GM12878 (cell line): ENCODE measurements at regions not wholly inside any gene's neighbourhood (a gene's known extent, or its start where the extent isn't known, plus 50 kb on each side); places are given as distances from the start of the nearest gene placed in this dataset.

ENCODE experiments used
- ATAC-seq: fragments of 200-7000 bp; cut with Tn5 transposase; 3 replicates; pipeline ENCODE4 v1.9.1; 2020; ENCODE audit warnings: mild to moderate bottlenecking, moderate library complexity
- BruUV-seq: library from RNA; stranded (reverse); fragments of 400-500 nt; replicated peaks from 2 replicates; lab custom pipeline; 2021; lab: Mats Ljungman, UMichigan
- CTCF ChIA-PET: fragments of 300-600 bp; sonication (Branson Sonifier 250); formaldehyde crosslinking; extraction: SDS; loops from one replicate; lab custom pipeline; 2021; ENCODE audit warnings: inconsistent platforms; lab: Yijun Ruan, JAX
- POLR2A ChIA-PET: fragments of 350-600 bp; formaldehyde crosslinking; extraction: SDS; loops from one replicate; lab custom pipeline; 2021; ENCODE audit warnings: inconsistent platforms; lab: Charles Lee
- RAD21 ChIA-PET: fragments of 300-600 bp; sonication (Branson Sonifier 250); formaldehyde crosslinking; loops from one replicate; lab custom pipeline; 2023; ENCODE audit warnings: antibody characterized with exemption; ENCODE audit not compliant: unreplicated experiment; lab: Charles Lee
- SMC1A ChIA-PET: fragments of 300-600 bp; sonication (Branson Sonifier 250); formaldehyde crosslinking; loops from one replicate; lab custom pipeline; 2023; ENCODE audit not compliant: unreplicated experiment, uncharacterized antibody; lab: Charles Lee
- DNase-seq: peaks from one replicate; pipeline ENCODE4 v3.0.0-alpha.2; 2011; ENCODE audit warnings: low read depth, low spot score
- FAIRE-seq: peaks from 3 replicates; lab custom pipeline; 2011; peaks lifted over from hg19 to GRCh38; lab: Jason Lieb, UNC
- H2AFZ ChIP-seq: 2 replicates; pipeline ENCODE4 v1.6.0; 2011; ENCODE audit warnings: low read depth, low read length, control low read depth; ENCODE audit not compliant: control insufficient read depth
- H3K27ac ChIP-seq: 2 replicates; pipeline ENCODE4 v1.5.1; 2011; ENCODE audit warnings: control low read depth; ENCODE audit not compliant: control insufficient read depth, insufficient read depth
- H3K27me3 ChIP-seq, 2 experiments: replicated peaks in 1 of 2; 2 replicates each; pipeline versions ENCODE4 v1.6.0 to v1.6.1; 2011; ENCODE audit warnings: low read length in 1 of 2; ENCODE audit not compliant: control insufficient read depth in 2 of 2, insufficient read depth in 2 of 2
- H3K36me3 ChIP-seq, 2 experiments: 2 replicates each; pipeline ENCODE4 v1.5.1; 2011; ENCODE audit warnings: low read length in 1 of 2; ENCODE audit not compliant: control insufficient read depth in 2 of 2, insufficient read depth in 2 of 2
- H3K4me1 ChIP-seq: 2 replicates; pipeline ENCODE4 v1.6.1; 2011; ENCODE audit warnings: mild to moderate bottlenecking, low read length, moderate library complexity, mixed read lengths; ENCODE audit not compliant: control insufficient read depth, insufficient read depth
- H3K4me2 ChIP-seq: 2 replicates; pipeline ENCODE4 v1.6.0; 2011; ENCODE audit warnings: control low read depth; ENCODE audit not compliant: control insufficient read depth, insufficient read depth
- H3K4me3 ChIP-seq: fragments of 200-600 bp; sonication (generic); 2 replicates; pipeline ENCODE4 v1.5.1; 2016
- H3K79me2 ChIP-seq: 2 replicates; pipeline ENCODE4 v1.6.0; 2011; ENCODE audit warnings: low read length; ENCODE audit not compliant: control insufficient read depth, insufficient read depth
- H3K9ac ChIP-seq: 2 replicates; pipeline ENCODE4 v1.8.0; 2011; ENCODE audit warnings: low read length, control low read depth, mixed read lengths; ENCODE audit not compliant: control insufficient read depth, insufficient read depth
- H3K9me3 ChIP-seq: replicated peaks from 3 replicates; pipeline ENCODE4 v1.5.1; 2011; ENCODE audit warnings: mild to moderate bottlenecking, low read length; ENCODE audit not compliant: control insufficient read depth, insufficient read depth
- H4K20me1 ChIP-seq: 2 replicates; pipeline ENCODE4 v1.6.0; 2011; ENCODE audit not compliant: control insufficient read depth, insufficient read depth
- BHLHE40 ChIP-seq, 2 experiments: fragments of 450-650 bp in 1 of 2; IDR thresholded peaks; 2 replicates each; pipeline ENCODE4 v1.6.1; 2011 to 2017; ENCODE audit warnings: low read depth in 2 of 2, borderline replicate concordance in 1 of 2, improper control_type of control experiment in 1 of 2, low read length in 1 of 2, mild to moderate bottlenecking in 1 of 2
- DPF2 ChIP-seq: fragments of 450-650 bp; IDR thresholded peaks from 2 replicates; pipeline ENCODE4 v1.6.1; 2017; ENCODE audit warnings: mild to moderate bottlenecking
- HDGF ChIP-seq: fragments of 450-650 bp; IDR thresholded peaks from 2 replicates; pipeline ENCODE4 v1.6.1; 2016; ENCODE audit warnings: antibody characterized with exemption
- LARP7 ChIP-seq: fragments of 450-650 bp; IDR thresholded peaks from 2 replicates; pipeline ENCODE4 v1.6.1; 2017; ENCODE audit warnings: mild to moderate bottlenecking
- MXI1 ChIP-seq: fragments of 150-350 bp; IDR thresholded peaks from 2 replicates; pipeline ENCODE4 v1.6.1; 2011; ENCODE audit warnings: low read depth, mild to moderate bottlenecking, inconsistent platforms, low read length, improper control_type of control experiment
- PAX8 ChIP-seq: fragments of 450-650 bp; IDR thresholded peaks from 2 replicates; pipeline ENCODE4 v1.6.1; 2017; ENCODE audit warnings: mild to moderate bottlenecking, moderate library complexity
- POLR2A ChIP-seq: IDR thresholded peaks from 2 replicates; pipeline ENCODE4 v1.6.1; 2011; ENCODE audit warnings: low read depth, mild to moderate bottlenecking, low read length
- POLR2AphosphoS5 ChIP-seq: IDR thresholded peaks from 2 replicates; pipeline ENCODE4 v1.6.1; 2011; ENCODE audit warnings: mild to moderate bottlenecking, low read length, inconsistent platforms
- SMC3 ChIP-seq: IDR thresholded peaks from 2 replicates; pipeline ENCODE4 v1.6.1; 2011; ENCODE audit warnings: low read length, improper control_type of control experiment, borderline replicate concordance
- SUZ12 ChIP-seq: fragments of 200-600 bp; sonication (generic); IDR thresholded peaks from one replicate; pipeline ENCODE4 v1.6.1; 2018; ENCODE audit warnings: antibody characterized with exemption, mild to moderate bottlenecking; ENCODE audit not compliant: unreplicated experiment
- TAF1 ChIP-seq: IDR thresholded peaks from 2 replicates; pipeline ENCODE4 v1.6.1; 2011; ENCODE audit warnings: mild to moderate bottlenecking, low read depth, low read length, borderline replicate concordance
- WGBS: methylation state at CpG from one replicate; pipeline ENCODE4 v1.1.6; 2016; ENCODE audit warnings: low lambda C conversion rate; ENCODE audit not compliant: insufficient replicate concordance, insufficient coverage; ENCODE audit errors: missing lambda C conversion rate; 5-methylcytosine and 5-hydroxymethylcytosine counted together
- in situ Hi-C: fragments of 300-500 bp; cut with MboI; formaldehyde crosslinking; loops from 9 replicates; pipeline ENCODE4 v1.14.3; 2018; ENCODE audit warnings: mixed read lengths
- intact Hi-C: fragments of 100-400 bp; cut with micrococcal nuclease; formaldehyde crosslinking; loops from one replicate; pipeline ENCODE4 v1.14.2; 2022; ENCODE audit not compliant: unreplicated experiment
- TF ChIP-seq, protein P1 (sequence below): fragments of 450-650 bp; IDR thresholded peaks from 2 replicates; pipeline ENCODE4 v1.6.1; 2017; ENCODE audit warnings: mild to moderate bottlenecking, moderate library complexity
- TF ChIP-seq, protein P2 (sequence below): IDR thresholded peaks from 2 replicates; pipeline ENCODE4 v1.6.1; 2011; ENCODE audit warnings: low read depth, mild to moderate bottlenecking, low read length, moderate library complexity, borderline replicate concordance; ENCODE audit errors: extremely low read depth
- TF ChIP-seq, protein P3 (sequence below): IDR thresholded peaks from 2 replicates; pipeline ENCODE4 v1.6.1; 2011; ENCODE audit warnings: low read depth, low read length, improper control_type of control experiment, borderline replicate concordance

DNA sequence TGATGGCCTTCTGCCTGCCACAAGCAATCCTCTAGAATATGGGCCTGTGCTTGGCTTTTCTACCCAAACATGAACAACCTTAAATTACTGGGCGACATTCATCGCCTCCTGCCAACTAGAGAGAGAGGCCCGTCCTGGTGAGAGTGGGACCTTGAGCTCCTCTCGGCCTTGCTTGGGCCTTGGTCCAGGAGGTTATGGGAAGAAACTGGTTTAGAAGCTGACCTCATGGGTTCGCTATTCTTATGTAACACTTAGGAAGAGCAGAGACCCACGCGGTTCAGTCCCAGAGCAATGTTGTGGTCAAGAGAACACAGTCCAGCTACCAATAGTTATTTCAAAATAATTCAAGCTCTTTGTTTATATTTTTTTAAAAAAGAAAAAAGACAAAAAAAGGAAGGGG lies 176.3 kb upstream of the ZNF32 start:
- H3K79me2 ChIP-seq = no peaks in the 10 kb centered on the region
- no peak overlapping the region for H3K4me2 ChIP-seq
- TF ChIP-seq PAX8 (no peak), HDGF (no peak), LARP7 (no peak), POLR2AphosphoS5 (no peak), SMC3 (no peak), TAF1 (no peak), DPF2 (no peak), SUZ12 (no peak), BHLHE40 (IDR thresholded peaks at IDR 0.05; ENCODE audit: borderline replicate concordance in 1 of 2, low read depth in 2 of 2, low read length in 1 of 2) (no peak), POLR2A (no peak), MXI1 (no peak)
- TF ChIP-seq, protein P1, sequence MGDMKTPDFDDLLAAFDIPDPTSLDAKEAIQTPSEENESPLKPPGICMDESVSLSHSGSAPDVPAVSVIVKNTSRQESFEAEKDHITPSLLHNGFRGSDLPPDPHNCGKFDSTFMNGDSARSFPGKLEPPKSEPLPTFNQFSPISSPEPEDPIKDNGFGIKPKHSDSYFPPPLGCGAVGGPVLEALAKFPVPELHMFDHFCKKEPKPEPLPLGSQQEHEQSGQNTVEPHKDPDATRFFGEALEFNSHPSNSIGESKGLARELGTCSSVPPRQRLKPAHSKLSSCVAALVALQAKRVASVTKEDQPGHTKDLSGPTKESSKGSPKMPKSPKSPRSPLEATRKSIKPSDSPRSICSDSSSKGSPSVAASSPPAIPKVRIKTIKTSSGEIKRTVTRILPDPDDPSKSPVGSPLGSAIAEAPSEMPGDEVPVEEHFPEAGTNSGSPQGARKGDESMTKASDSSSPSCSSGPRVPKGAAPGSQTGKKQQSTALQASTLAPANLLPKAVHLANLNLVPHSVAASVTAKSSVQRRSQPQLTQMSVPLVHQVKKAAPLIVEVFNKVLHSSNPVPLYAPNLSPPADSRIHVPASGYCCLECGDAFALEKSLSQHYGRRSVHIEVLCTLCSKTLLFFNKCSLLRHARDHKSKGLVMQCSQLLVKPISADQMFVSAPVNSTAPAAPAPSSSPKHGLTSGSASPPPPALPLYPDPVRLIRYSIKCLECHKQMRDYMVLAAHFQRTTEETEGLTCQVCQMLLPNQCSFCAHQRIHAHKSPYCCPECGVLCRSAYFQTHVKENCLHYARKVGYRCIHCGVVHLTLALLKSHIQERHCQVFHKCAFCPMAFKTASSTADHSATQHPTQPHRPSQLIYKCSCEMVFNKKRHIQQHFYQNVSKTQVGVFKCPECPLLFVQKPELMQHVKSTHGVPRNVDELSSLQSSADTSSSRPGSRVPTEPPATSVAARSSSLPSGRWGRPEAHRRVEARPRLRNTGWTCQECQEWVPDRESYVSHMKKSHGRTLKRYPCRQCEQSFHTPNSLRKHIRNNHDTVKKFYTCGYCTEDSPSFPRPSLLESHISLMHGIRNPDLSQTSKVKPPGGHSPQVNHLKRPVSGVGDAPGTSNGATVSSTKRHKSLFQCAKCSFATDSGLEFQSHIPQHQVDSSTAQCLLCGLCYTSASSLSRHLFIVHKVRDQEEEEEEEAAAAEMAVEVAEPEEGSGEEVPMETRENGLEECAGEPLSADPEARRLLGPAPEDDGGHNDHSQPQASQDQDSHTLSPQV = no peak
- TF ChIP-seq, protein P2, sequence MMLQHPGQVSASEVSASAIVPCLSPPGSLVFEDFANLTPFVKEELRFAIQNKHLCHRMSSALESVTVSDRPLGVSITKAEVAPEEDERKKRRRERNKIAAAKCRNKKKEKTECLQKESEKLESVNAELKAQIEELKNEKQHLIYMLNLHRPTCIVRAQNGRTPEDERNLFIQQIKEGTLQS = no peak
- TF ChIP-seq, protein P3, sequence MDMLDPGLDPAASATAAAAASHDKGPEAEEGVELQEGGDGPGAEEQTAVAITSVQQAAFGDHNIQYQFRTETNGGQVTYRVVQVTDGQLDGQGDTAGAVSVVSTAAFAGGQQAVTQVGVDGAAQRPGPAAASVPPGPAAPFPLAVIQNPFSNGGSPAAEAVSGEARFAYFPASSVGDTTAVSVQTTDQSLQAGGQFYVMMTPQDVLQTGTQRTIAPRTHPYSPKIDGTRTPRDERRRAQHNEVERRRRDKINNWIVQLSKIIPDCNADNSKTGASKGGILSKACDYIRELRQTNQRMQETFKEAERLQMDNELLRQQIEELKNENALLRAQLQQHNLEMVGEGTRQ = no peak
- no TSS peak for BruUV-seq
- no peak overlapping the region for H2AFZ ChIP-seq
- RAD21 ChIA-PET = no interaction called here
- H3K4me1 ChIP-seq = no peaks in the 10 kb centered on the region
- 46% methylated on average over 7 of the region's 7 CpGs for WGBS
- FAIRE-seq (no peak), ATAC-seq (no peak), DNase-seq (no peak)
- SMC1A ChIA-PET = interaction anchor here (0.6 to 1.3 kb wide), 3 partner anchors 8 to 26 kb away, joined by 3 read pairs; no protein-coding TSS in a partner anchor
- no peak overlapping the region for H3K27ac ChIP-seq
- H3K9me3 ChIP-seq = no peaks in the 10 kb centered on the region; the same call in 2 of the 3 replicates
- in situ Hi-C loops = no loop called here
- no peaks in the 10 kb centered on the region; a peak in 1 of 4 replicates for H3K27me3 ChIP-seq
- H3K9ac ChIP-seq = no peak overlapping the region
- POLR2A ChIA-PET = no interaction called here
- intact Hi-C loops = no loop called here
- H3K36me3 ChIP-seq = no peaks in the 10 kb centered on the region
- H4K20me1 ChIP-seq = no peaks in the 10 kb centered on the region
- no peak overlapping the region for H3K4me3 ChIP-seq
- CTCF ChIA-PET = interaction anchor here (0.9 kb wide), 1 partner anchor 135 kb away, joined by 5 read pairs; no protein-coding TSS in a partner anchor
